ENCODE measurements at regions not wholly inside any gene's neighbourhood (a gene's known extent, or its start where the extent isn't known, plus 50 kb on each side); places are given as distances from the start of the nearest gene placed in this dataset.

- TF ChIP-seq CTCF (IDR thresholded peaks at IDR 0.05; ENCODE audit: borderline replicate concordance, extremely low read depth, low read length, poor library complexity, severe bottlenecking): no peak
- TF ChIP-seq EZH2 (IDR thresholded peaks at IDR 0.05; ENCODE audit: borderline replicate concordance, low read depth, low read length, severe bottlenecking): no peak
These were observed 345.4 kb downstream of the KCNRG start for GRCh38 chr13:50360637-50361036.
